NT2/D1 (cell line): ENCODE measurements at regions not wholly inside any gene's neighbourhood (a gene's known extent, or its start where the extent isn't known, plus 50 kb on each side); places are given as distances from the start of the nearest gene placed in this dataset.

ENCODE experiments used
- SUZ12 ChIP-seq: IDR thresholded peaks from 2 replicates; pipeline ENCODE4 v1.6.1; 2011; ENCODE audit not compliant: insufficient read length, insufficient read depth; ENCODE audit errors: extremely low read depth
- YY1 ChIP-seq: IDR thresholded peaks from 2 replicates; pipeline ENCODE4 v1.6.1; 2011; ENCODE audit not compliant: insufficient read length, insufficient read depth

GRCh38 chr12:90393089-90393488 is 561.9 kb downstream of the CCER1 start:
- no peak for TF ChIP-seq SUZ12
- TF ChIP-seq YY1: no peak
